ENCODE measurements at regions not wholly inside any gene's neighbourhood (a gene's known extent, or its start where the extent isn't known, plus 50 kb on each side); places are given as distances from the start of the nearest gene placed in this dataset.

- no peak for TF ChIP-seq EP300 (IDR thresholded peaks at IDR 0.05)
- no peak for TF ChIP-seq CTCF (IDR thresholded peaks at IDR 0.05)
- no peak for TF ChIP-seq POLR2A (IDR thresholded peaks at IDR 0.05)
- H3K27me3 ChIP-seq: no peaks in the 10 kb centered on the region
- no peak overlapping the region for H3K4me3 ChIP-seq
- H3K9me3 ChIP-seq: no peaks in the 10 kb centered on the region
- H3K4me1 ChIP-seq (ENCODE audit: insufficient read depth): peaks cover 8% of the 10 kb centered on the region
- H3K27ac ChIP-seq: no peak overlapping the region
- H3K36me3 ChIP-seq: no peaks in the 10 kb centered on the region
- 50 to 63% (median 61%) methylated on average over 2 of the region's 2 CpGs for WGBS, 3 donors
- DNase-seq: no peak
- intact Hi-C loops (cut with DNase I): no loop called here
Measured at GRCh38 chr13:76636829-76637228, 249.4 kb downstream of the KCTD12 start.

- TF ChIP-seq EP300 (IDR thresholded peaks at IDR 0.05) (no peak), CTCF (IDR thresholded peaks at IDR 0.05) (no peak), POLR2A (IDR thresholded peaks at IDR 0.05) (no peak)
- Histone ChIP-seq H3K9me3 (no peaks in the 10 kb centered on the region), H3K4me1 (ENCODE audit: insufficient read depth) (peaks cover 8% of the 10 kb centered on the region), H3K36me3 (no peaks in the 10 kb centered on the region), H3K4me3 (no peak overlapping the region), H3K27me3 (no peaks in the 10 kb centered on the region), H3K27ac (no peak overlapping the region)
- WGBS, 3 donors: 68 to 74% (median 71%) methylated on average over 7 of the region's 7 CpGs
- DNase-seq: no peak
- intact Hi-C loops (cut with DNase I): no loop called here
Measured at GRCh38 chr13:76635232-76636230, 250.7 kb downstream of the KCTD12 start.

- Histone ChIP-seq H3K4me1 (ENCODE audit: insufficient read depth) (peaks cover 8% of the 10 kb centered on the region), H3K36me3 (no peaks in the 10 kb centered on the region), H3K27ac (no peak overlapping the region), H3K27me3 (no peaks in the 10 kb centered on the region), H3K4me3 (no peak overlapping the region), H3K9me3 (no peaks in the 10 kb centered on the region)
- WGBS, 3 donors: 75 to 86% (median 80%) methylated on average over 6 of the region's 6 CpGs
- intact Hi-C loops (cut with DNase I): no loop called here
- DNase-seq: no peak
- TF ChIP-seq EP300 (IDR thresholded peaks at IDR 0.05) (no peak), POLR2A (IDR thresholded peaks at IDR 0.05) (no peak), CTCF (IDR thresholded peaks at IDR 0.05) (no peak)
Measured at GRCh38 chr13:76634431-76635191, 251.6 kb downstream of the KCTD12 start.

- no peak overlapping the region for H3K27ac ChIP-seq
- no peaks in the 10 kb centered on the region for H3K27me3 ChIP-seq
- TF ChIP-seq EP300 (IDR thresholded peaks at IDR 0.05) (no peak), CTCF (IDR thresholded peaks at IDR 0.05) (no peak), POLR2A (IDR thresholded peaks at IDR 0.05) (no peak)
- intact Hi-C loops (cut with DNase I): no loop called here
- 67 to 80% (median 74%) methylated on average over 3 of the region's 3 CpGs for WGBS, 3 donors
- H3K4me1 ChIP-seq (ENCODE audit: insufficient read depth): peaks cover 7% of the 10 kb centered on the region
- H3K9me3 ChIP-seq: no peaks in the 10 kb centered on the region
- H3K36me3 ChIP-seq: no peaks in the 10 kb centered on the region
- no peak for DNase-seq
- no peak overlapping the region for H3K4me3 ChIP-seq
Measured at GRCh38 chr13:76632401-76633044, 253.7 kb downstream of the KCTD12 start.

Data from ovary (tissue), 7 donors.